Calu3 (cell line): ENCODE measurements at regions not wholly inside any gene's neighbourhood (a gene's known extent, or its start where the extent isn't known, plus 50 kb on each side); places are given as distances from the start of the nearest gene placed in this dataset.

ENCODE experiments used
- BruUV-seq: library from RNA; stranded (reverse); fragments of 400-500 nt; replicated peaks from 2 replicates; lab custom pipeline; 2021; lab: Mats Ljungman, UMichigan
- CTCF ChIA-PET: fragments of 300-600 bp; sonication (Branson Sonifier 250); formaldehyde crosslinking; loops from one replicate; lab custom pipeline; 2022; ENCODE audit warnings: antibody characterized with exemption; lab: Charles Lee
- DNase-seq: peaks from one replicate; pipeline ENCODE4 v3.0.0; 2022
- H3K27ac Mint-ChIP-seq: one replicate; pipeline ENCODE4 v1.8.0; 2022; ENCODE audit warnings: mixed read lengths; ENCODE audit not compliant: unreplicated experiment
- H3K27me3 Mint-ChIP-seq: one replicate; pipeline ENCODE4 v1.8.0; 2022; ENCODE audit warnings: mixed read lengths; ENCODE audit not compliant: unreplicated experiment
- H3K36me3 Mint-ChIP-seq: one replicate; pipeline ENCODE4 v1.8.0; 2022; ENCODE audit warnings: mild to moderate bottlenecking, moderate library complexity, mixed read lengths; ENCODE audit not compliant: insufficient read depth, unreplicated experiment
- H3K4me1 Mint-ChIP-seq: one replicate; pipeline ENCODE4 v1.8.0; 2022; ENCODE audit warnings: mild to moderate bottlenecking, low read depth, mixed read lengths; ENCODE audit not compliant: unreplicated experiment
- H3K4me3 Mint-ChIP-seq: one replicate; pipeline ENCODE4 v1.8.0; 2022; ENCODE audit warnings: mild to moderate bottlenecking, low read depth, moderate library complexity, mixed read lengths; ENCODE audit not compliant: unreplicated experiment
- H3K9me3 Mint-ChIP-seq: one replicate; pipeline ENCODE4 v1.8.0; 2022; ENCODE audit warnings: low read depth, mixed read lengths; ENCODE audit not compliant: unreplicated experiment
- intact Hi-C: fragments of 100-400 bp; cut with micrococcal nuclease; formaldehyde crosslinking; loops from one replicate; pipeline ENCODE4 v1.10.0; 2022; ENCODE audit not compliant: unreplicated experiment
- TF ChIP-seq, protein P1 (sequence below): fragments of 200-600 bp; IDR thresholded peaks from one replicate; pipeline ENCODE4 v1.8.0; 2022; ENCODE audit warnings: antibody characterized with exemption; ENCODE audit not compliant: unreplicated experiment

- TF ChIP-seq, protein P1, sequence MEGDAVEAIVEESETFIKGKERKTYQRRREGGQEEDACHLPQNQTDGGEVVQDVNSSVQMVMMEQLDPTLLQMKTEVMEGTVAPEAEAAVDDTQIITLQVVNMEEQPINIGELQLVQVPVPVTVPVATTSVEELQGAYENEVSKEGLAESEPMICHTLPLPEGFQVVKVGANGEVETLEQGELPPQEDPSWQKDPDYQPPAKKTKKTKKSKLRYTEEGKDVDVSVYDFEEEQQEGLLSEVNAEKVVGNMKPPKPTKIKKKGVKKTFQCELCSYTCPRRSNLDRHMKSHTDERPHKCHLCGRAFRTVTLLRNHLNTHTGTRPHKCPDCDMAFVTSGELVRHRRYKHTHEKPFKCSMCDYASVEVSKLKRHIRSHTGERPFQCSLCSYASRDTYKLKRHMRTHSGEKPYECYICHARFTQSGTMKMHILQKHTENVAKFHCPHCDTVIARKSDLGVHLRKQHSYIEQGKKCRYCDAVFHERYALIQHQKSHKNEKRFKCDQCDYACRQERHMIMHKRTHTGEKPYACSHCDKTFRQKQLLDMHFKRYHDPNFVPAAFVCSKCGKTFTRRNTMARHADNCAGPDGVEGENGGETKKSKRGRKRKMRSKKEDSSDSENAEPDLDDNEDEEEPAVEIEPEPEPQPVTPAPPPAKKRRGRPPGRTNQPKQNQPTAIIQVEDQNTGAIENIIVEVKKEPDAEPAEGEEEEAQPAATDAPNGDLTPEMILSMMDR = no peak
- Mint-ChIP-seq H3K36me3 (no peaks in the 10 kb centered on the region), H3K4me1 (no peaks in the 10 kb centered on the region), H3K9me3 (peaks cover 17% of the 10 kb centered on the region), H3K4me3 (no peak overlapping the region), H3K27ac (no peak overlapping the region), H3K27me3 (no peaks in the 10 kb centered on the region)
- CTCF ChIA-PET = no interaction called here
- intact Hi-C loops = no loop called here
- no peak for DNase-seq
- no TSS peak for BruUV-seq
Measured at GRCh38 chr16:62921904-62922303, 885.7 kb upstream of the CDH8 start.

DNA sequence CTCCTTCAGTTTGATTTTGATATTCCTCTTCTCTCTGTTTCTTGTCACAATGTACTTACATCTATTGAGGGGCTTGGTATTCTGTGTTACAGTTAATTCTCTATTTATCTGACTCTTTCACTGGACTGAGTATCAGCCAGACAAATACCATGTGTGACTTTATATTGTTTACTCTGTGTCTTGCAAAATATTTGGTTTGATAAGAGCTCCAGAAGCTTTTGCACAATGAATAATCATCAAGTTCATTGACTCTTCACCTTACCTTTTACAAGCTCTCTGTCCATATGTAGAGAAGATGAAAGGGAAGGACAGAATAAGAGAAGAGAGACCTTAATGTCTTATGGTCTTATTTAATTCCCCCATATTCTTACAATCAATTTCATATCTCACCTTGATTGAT, 877.7 kb upstream of the CDH8 start:
- no peak for DNase-seq
- Mint-ChIP-seq H3K27ac (no peak overlapping the region), H3K36me3 (no peaks in the 10 kb centered on the region), H3K27me3 (no peaks in the 10 kb centered on the region), H3K4me1 (no peaks in the 10 kb centered on the region), H3K4me3 (no peak overlapping the region), H3K9me3 (peaks cover 8% of the 10 kb centered on the region)
- no TSS peak for BruUV-seq
- intact Hi-C loops = no loop called here
- CTCF ChIA-PET = no interaction called here
- TF ChIP-seq, protein P1 = no peak

- intact Hi-C loops = no loop called here
- CTCF ChIA-PET = no interaction called here
- Mint-ChIP-seq H3K4me3 (no peak overlapping the region), H3K9me3 (peaks cover 5% of the 10 kb centered on the region), H3K4me1 (no peaks in the 10 kb centered on the region), H3K27ac (no peak overlapping the region), H3K36me3 (no peaks in the 10 kb centered on the region), H3K27me3 (no peaks in the 10 kb centered on the region)
- no peak for DNase-seq
- BruUV-seq = no TSS peak
- TF ChIP-seq, protein P1 = no peak
Measured at GRCh38 chr16:62913333-62913732, 877.1 kb upstream of the CDH8 start.

DNA sequence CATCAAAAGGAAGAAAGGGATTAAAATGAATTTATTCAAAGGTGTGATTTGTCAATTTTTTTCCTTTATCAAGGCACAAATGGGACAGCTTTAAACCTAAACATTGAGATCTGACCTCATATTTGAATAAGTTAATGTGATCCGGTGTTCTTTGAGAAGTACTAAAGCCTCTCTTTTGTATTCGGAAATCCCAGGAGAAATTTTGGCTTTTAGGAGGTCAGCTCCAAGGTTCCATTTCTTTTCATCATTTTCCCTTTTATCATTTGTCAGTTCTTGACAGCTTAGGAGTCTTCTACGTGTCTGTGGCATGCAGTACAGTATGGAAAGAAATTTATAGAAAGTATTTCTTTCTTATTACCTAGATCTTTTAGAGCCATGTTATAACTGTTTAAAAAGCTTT, 873.4 kb upstream of the CDH8 start:
- CTCF ChIA-PET = no interaction called here
- no TSS peak for BruUV-seq
- DNase-seq = no peak
- peaks cover 8% of the 10 kb centered on the region for H3K9me3 Mint-ChIP-seq
- no peaks in the 10 kb centered on the region for H3K36me3 Mint-ChIP-seq
- no peak overlapping the region for H3K4me3 Mint-ChIP-seq
- TF ChIP-seq, protein P1 = no peak
- H3K27ac Mint-ChIP-seq = no peak overlapping the region
- H3K4me1 Mint-ChIP-seq = no peaks in the 10 kb centered on the region
- intact Hi-C loops = no loop called here
- no peaks in the 10 kb centered on the region for H3K27me3 Mint-ChIP-seq
